ENCODE measurements at regions not wholly inside any gene's neighbourhood (a gene's known extent, or its start where the extent isn't known, plus 50 kb on each side); places are given as distances from the start of the nearest gene placed in this dataset.

DNA sequence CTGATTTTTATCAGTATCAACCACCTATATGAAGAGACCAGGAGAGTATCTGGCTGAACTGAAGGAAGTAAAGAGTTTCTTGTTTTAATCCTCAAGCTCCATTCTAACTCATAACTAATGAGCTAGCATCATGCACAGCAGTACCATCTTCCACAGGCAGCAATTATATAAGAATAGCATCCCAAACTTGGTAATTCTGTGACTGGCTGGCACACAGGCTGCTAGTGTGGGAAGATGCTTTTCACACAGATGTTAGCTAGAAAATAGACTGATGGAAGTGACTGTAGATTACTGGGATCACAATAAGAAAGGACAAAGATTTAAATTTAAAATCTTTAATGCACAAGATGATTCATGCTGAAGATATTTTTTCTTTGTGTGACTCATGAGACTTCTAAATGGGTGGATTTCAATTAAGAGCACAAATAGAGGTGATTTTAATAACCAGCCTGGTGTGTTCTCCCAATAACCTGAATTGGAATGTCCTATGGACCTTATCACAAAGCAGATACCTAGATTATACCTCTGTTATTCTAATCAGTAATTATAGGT is 417.7 kb upstream of the ATXN7L3B start:
- H3K27me3 Mint-ChIP-seq = no peaks in the 10 kb centered on the region
- TF ChIP-seq, protein P1, sequence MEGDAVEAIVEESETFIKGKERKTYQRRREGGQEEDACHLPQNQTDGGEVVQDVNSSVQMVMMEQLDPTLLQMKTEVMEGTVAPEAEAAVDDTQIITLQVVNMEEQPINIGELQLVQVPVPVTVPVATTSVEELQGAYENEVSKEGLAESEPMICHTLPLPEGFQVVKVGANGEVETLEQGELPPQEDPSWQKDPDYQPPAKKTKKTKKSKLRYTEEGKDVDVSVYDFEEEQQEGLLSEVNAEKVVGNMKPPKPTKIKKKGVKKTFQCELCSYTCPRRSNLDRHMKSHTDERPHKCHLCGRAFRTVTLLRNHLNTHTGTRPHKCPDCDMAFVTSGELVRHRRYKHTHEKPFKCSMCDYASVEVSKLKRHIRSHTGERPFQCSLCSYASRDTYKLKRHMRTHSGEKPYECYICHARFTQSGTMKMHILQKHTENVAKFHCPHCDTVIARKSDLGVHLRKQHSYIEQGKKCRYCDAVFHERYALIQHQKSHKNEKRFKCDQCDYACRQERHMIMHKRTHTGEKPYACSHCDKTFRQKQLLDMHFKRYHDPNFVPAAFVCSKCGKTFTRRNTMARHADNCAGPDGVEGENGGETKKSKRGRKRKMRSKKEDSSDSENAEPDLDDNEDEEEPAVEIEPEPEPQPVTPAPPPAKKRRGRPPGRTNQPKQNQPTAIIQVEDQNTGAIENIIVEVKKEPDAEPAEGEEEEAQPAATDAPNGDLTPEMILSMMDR (IDR thresholded peaks at IDR 0.05; ENCODE audit: unreplicated experiment) = no peak
- no peaks in the 10 kb centered on the region for H3K9me3 Mint-ChIP-seq (ENCODE audit: low read depth)
- H3K4me1 Mint-ChIP-seq (ENCODE audit: low read depth) = no peaks in the 10 kb centered on the region
- no peak overlapping the region for H3K27ac Mint-ChIP-seq
- DNase-seq (ENCODE audit: low spot score, unreplicated experiment) = no peak
- no peaks in the 10 kb centered on the region for H3K36me3 Mint-ChIP-seq (ENCODE audit: insufficient read depth)
- no peak overlapping the region for H3K4me3 Mint-ChIP-seq (ENCODE audit: low read depth)

DNA sequence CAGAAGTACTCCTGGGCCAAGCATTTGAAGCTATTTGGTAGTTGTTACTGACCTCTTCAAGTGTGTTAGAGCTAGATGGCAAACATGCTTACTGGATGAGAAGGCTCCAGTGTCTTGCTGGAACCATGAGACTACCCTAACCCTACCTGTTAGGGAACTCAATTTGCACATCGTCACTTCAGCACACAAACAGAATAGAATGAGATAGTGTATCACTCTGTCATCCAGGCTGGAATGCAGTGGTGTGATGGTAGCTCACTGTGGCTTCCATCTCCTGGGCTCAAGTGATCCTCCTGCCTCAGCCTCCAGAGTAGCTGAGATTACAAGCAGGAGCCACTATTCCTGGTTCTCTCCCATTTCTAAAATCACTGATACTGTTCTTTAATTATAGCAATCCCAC is 417.0 kb upstream of the ATXN7L3B start:
- Mint-ChIP-seq H3K4me3 (ENCODE audit: low read depth) (no peak overlapping the region), H3K27me3 (no peaks in the 10 kb centered on the region), H3K36me3 (ENCODE audit: insufficient read depth) (no peaks in the 10 kb centered on the region), H3K9me3 (ENCODE audit: low read depth) (no peaks in the 10 kb centered on the region), H3K27ac (no peak overlapping the region), H3K4me1 (ENCODE audit: low read depth) (no peaks in the 10 kb centered on the region)
- TF ChIP-seq, protein P1 (IDR thresholded peaks at IDR 0.05; ENCODE audit: unreplicated experiment) = no peak
- no peak for DNase-seq (ENCODE audit: low spot score, unreplicated experiment)

GRCh38 chr12:74129702-74130101 is 407.9 kb upstream of the ATXN7L3B start:
- Mint-ChIP-seq H3K27ac (no peak overlapping the region), H3K4me3 (ENCODE audit: low read depth) (no peak overlapping the region), H3K4me1 (ENCODE audit: low read depth) (no peaks in the 10 kb centered on the region), H3K36me3 (ENCODE audit: insufficient read depth) (no peaks in the 10 kb centered on the region), H3K27me3 (no peaks in the 10 kb centered on the region), H3K9me3 (ENCODE audit: low read depth) (peaks cover 13% of the 10 kb centered on the region)
- TF ChIP-seq, protein P1 (IDR thresholded peaks at IDR 0.05; ENCODE audit: unreplicated experiment) = no peak
- no peak for DNase-seq (ENCODE audit: low spot score, unreplicated experiment)

GRCh38 chr12:74144396-74144795 is 393.2 kb upstream of the ATXN7L3B start:
- H3K4me1 Mint-ChIP-seq (ENCODE audit: low read depth) = no peaks in the 10 kb centered on the region
- no peaks in the 10 kb centered on the region for H3K27me3 Mint-ChIP-seq
- DNase-seq (ENCODE audit: low spot score, unreplicated experiment) = no peak
- H3K4me3 Mint-ChIP-seq (ENCODE audit: low read depth) = no peak overlapping the region
- H3K36me3 Mint-ChIP-seq (ENCODE audit: insufficient read depth) = no peaks in the 10 kb centered on the region
- no peaks in the 10 kb centered on the region for H3K9me3 Mint-ChIP-seq (ENCODE audit: low read depth)
- TF ChIP-seq, protein P1 (IDR thresholded peaks at IDR 0.05; ENCODE audit: unreplicated experiment) = no peak
- H3K27ac Mint-ChIP-seq = no peak overlapping the region

GRCh38 chr12:74145328-74145727 is 392.3 kb upstream of the ATXN7L3B start:
- Mint-ChIP-seq H3K9me3 (ENCODE audit: low read depth) (no peaks in the 10 kb centered on the region), H3K27me3 (no peaks in the 10 kb centered on the region), H3K27ac (no peak overlapping the region), H3K36me3 (ENCODE audit: insufficient read depth) (no peaks in the 10 kb centered on the region), H3K4me1 (ENCODE audit: low read depth) (no peaks in the 10 kb centered on the region), H3K4me3 (ENCODE audit: low read depth) (no peak overlapping the region)
- no peak for DNase-seq (ENCODE audit: low spot score, unreplicated experiment)
- TF ChIP-seq, protein P1 (IDR thresholded peaks at IDR 0.05; ENCODE audit: unreplicated experiment) = no peak

Measured in progenitor cell of endocrine pancreas (in vitro differentiated cells).